ENCODE measurements at regions not wholly inside any gene's neighbourhood (a gene's known extent, or its start where the extent isn't known, plus 50 kb on each side); places are given as distances from the start of the nearest gene placed in this dataset.

DNA sequence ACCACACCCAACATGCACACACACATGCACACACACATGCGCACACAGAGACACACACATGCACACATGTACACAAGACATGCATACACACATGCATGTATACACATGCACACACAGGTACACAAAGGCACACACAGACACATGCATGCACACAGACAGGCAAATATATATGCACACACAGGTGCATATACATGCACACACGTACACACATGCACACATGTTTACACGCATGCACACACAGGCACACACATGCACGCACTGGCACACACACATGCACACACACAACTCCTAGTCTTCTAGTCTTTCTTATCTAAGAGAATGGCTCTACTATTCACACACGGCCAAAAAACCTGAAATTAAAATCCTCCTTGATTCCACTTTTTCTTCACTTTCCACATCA is 222.7 kb upstream of the PLD5 start:
- H3K9me3 ChIP-seq (ENCODE audit: insufficient read depth in 2 of 2, low read depth in 1 of 2, low read length in 1 of 2): no peaks in the 10 kb centered on the region
- no peak overlapping the region for H3K4me3 ChIP-seq (ENCODE audit: extremely low read depth in 1 of 4, insufficient read depth in 2 of 4, low read depth in 3 of 4, low read length in 4 of 4)
- H2BK20ac ChIP-seq (ENCODE audit: low read length): no peak overlapping the region
- H3K36me3 ChIP-seq (ENCODE audit: control insufficient read depth in 2 of 4, insufficient read depth in 4 of 4, low read length in 3 of 4): no peaks in the 10 kb centered on the region
- H3K18ac ChIP-seq (ENCODE audit: extremely low read depth, low read length): no peak overlapping the region
- H2BK15ac ChIP-seq (ENCODE audit: low read length): no peak overlapping the region
- no peak overlapping the region for H2BK5ac ChIP-seq (ENCODE audit: low read depth, low read length)
- H3K4me2 ChIP-seq (ENCODE audit: insufficient read depth in 1 of 2, low read depth in 2 of 2, low read length in 2 of 2): no peak overlapping the region
- H3K79me2 ChIP-seq (ENCODE audit: control insufficient read depth in 1 of 2, insufficient read depth in 2 of 2, low read length in 2 of 2): no peaks in the 10 kb centered on the region
- no peak overlapping the region for H2AFZ ChIP-seq (ENCODE audit: low read length)
- DNase-seq (ENCODE audit: low read depth in 1 of 2, low spot score in 2 of 2): no peak
- no peak overlapping the region for H2BK12ac ChIP-seq (ENCODE audit: low read depth, low read length)
- H3K79me1 ChIP-seq (ENCODE audit: low read depth, low read length): no peaks in the 10 kb centered on the region
- POLR2A ChIA-PET (ENCODE audit: partially characterized antibody): no interaction called here
- H3K4me1 ChIP-seq (replicated peaks in 1 of 4; ENCODE audit: control insufficient read depth in 3 of 4, insufficient read depth in 4 of 4, low read length in 3 of 4): no peaks in the 10 kb centered on the region
- no peak overlapping the region for H4K8ac ChIP-seq (ENCODE audit: extremely low read depth, insufficient read depth, low read length)
- H2AK5ac ChIP-seq (ENCODE audit: low read depth, low read length): no peak overlapping the region
- H3K23me2 ChIP-seq (ENCODE audit: low read depth, low read length): no peaks in the 10 kb centered on the region
- no peak overlapping the region for H3K14ac ChIP-seq (ENCODE audit: insufficient read length)
- H4K91ac ChIP-seq (replicated peaks; ENCODE audit: insufficient read length, low read length): peak overlapping the region; percentile 74
- no peak overlapping the region for H3K4ac ChIP-seq (replicated peaks; ENCODE audit: insufficient read length, low read depth, low read length)
- 79% methylated on average over 5 of the region's 5 CpGs; no CpG with 5 or more reads in 1 of the 2 experiments for WGBS, 2 experiments (ENCODE audit: extremely low coverage in 1 of 2, insufficient coverage in 1 of 2, insufficient read length in 1 of 2, insufficient replicate concordance in 2 of 2, low coverage in 1 of 2, low lambda C conversion rate in 2 of 2, missing lambda C conversion rate in 1 of 2)
- no peak overlapping the region for H2BK120ac ChIP-seq (replicated peaks; ENCODE audit: low read depth, low read length)
- H3K27ac ChIP-seq (ENCODE audit: low read depth, low read length): no peak overlapping the region
- CTCF ChIA-PET (ENCODE audit: partially characterized antibody): interaction anchor here (0.7 kb wide), 1 partner anchor 247 kb away, joined by 3 read pairs; no protein-coding TSS in a partner anchor
- no peak overlapping the region for H3K23ac ChIP-seq (ENCODE audit: insufficient read length)
- H3K9ac ChIP-seq (replicated peaks in 1 of 4; ENCODE audit: extremely low read depth in 1 of 4, low read depth in 3 of 4, low read length in 3 of 4): no peak overlapping the region
- no peaks in the 10 kb centered on the region for H3K27me3 ChIP-seq (replicated peaks in 1 of 4; ENCODE audit: control insufficient read depth in 3 of 4, extremely low read depth in 1 of 4, insufficient read depth in 3 of 4, low read length in 3 of 4)
- TF ChIP-seq, protein P1, sequence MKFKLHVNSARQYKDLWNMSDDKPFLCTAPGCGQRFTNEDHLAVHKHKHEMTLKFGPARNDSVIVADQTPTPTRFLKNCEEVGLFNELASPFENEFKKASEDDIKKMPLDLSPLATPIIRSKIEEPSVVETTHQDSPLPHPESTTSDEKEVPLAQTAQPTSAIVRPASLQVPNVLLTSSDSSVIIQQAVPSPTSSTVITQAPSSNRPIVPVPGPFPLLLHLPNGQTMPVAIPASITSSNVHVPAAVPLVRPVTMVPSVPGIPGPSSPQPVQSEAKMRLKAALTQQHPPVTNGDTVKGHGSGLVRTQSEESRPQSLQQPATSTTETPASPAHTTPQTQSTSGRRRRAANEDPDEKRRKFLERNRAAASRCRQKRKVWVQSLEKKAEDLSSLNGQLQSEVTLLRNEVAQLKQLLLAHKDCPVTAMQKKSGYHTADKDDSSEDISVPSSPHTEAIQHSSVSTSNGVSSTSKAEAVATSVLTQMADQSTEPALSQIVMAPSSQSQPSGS (IDR thresholded peaks at IDR 0.05; ENCODE audit: low read length): no peak
- TF ChIP-seq SAP30 (IDR thresholded peaks at IDR 0.05; ENCODE audit: insufficient read depth, insufficient replicate concordance, low read length) (no peak), SIRT6 (IDR thresholded peaks at IDR 0.05; ENCODE audit: low read length) (no peak), CHD1 (IDR thresholded peaks at IDR 0.05; ENCODE audit: low read depth, low read length) (no peak), SP4 (IDR thresholded peaks at IDR 0.05; ENCODE audit: low read length) (no peak), TCF12 (IDR thresholded peaks at IDR 0.05; ENCODE audit: low read depth, low read length) (no peak)
- H3K56ac ChIP-seq (replicated peaks; ENCODE audit: insufficient read length, low read depth, low read length): peak overlapping the region; percentile 14
- no peak overlapping the region for H4K5ac ChIP-seq (ENCODE audit: insufficient read length, low read depth, low read length)
- no peak for FAIRE-seq
- peaks cover 0 to 4% of the 10 kb centered on the region in 2 experiments for H4K20me1 ChIP-seq (replicated peaks in 1 of 2; ENCODE audit: control insufficient read depth in 1 of 2, insufficient read depth in 2 of 2, low read length in 2 of 2)
